HG03342 (cell line): ENCODE measurements at regions not wholly inside any gene's neighbourhood (a gene's known extent, or its start where the extent isn't known, plus 50 kb on each side); places are given as distances from the start of the nearest gene placed in this dataset.
"Not testable (repeated sequence)": the region's sequence is repeated elsewhere in the genome, so short reads cannot be mapped to it uniquely, and the experiment has no call there.

Experiments
- ATAC-seq: cut with Tn5 transposase; IDR thresholded peaks from one replicate; pipeline ENCODE4 v1.9.1; 2021; ENCODE audit warnings: mild to moderate bottlenecking, moderate library complexity; ENCODE audit not compliant: unreplicated experiment

GRCh38 chr2:88913280-88913679 is 221.8 kb downstream of the RPIA start:
- no peak for ATAC-seq

- ATAC-seq: no peak
Observed at GRCh38 chr2:88919087-88919738, 227.7 kb downstream of the RPIA start.

DNA sequence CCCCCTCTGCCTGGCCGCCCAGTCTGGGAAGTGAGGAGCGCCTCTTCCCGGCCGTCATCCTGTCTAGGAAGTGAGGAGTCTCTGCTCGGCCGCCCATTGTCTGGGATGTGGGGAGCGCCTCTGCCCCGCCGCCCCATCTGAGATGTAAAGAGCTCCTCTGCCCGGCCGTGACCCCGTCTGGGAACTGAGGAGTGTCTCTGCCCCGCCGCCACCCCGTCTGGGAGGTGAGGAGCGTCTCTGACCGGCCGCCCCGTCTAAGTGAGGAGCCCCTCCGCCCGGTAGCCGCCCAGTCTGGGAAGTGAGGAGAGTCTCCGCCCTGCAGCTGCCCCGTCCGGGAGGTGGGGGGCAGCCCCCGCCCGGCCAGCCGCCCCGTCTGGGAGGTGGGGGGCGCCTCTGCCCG is 228.9 kb downstream of the RPIA start:
- ATAC-seq: not testable (repeated sequence)

DNA sequence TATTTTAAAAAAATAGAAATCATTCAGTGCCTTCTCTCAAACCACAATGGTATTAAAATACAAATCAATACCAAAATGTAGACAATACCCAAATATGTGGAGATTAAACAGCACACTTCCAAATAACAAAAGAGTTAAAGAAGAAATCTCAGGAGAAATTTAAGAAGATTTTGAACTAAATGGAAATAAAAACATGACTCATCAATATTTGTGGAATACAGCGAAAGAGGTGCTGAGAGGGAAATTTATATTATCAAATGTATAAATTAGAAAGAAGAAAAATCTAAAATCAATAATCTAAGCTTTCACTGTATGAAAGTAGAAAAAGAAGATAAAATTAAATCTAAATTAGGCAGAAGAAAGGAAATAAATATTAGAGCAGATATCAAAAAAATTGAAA is 233.1 kb downstream of the RPIA start:
- no peak for ATAC-seq

DNA sequence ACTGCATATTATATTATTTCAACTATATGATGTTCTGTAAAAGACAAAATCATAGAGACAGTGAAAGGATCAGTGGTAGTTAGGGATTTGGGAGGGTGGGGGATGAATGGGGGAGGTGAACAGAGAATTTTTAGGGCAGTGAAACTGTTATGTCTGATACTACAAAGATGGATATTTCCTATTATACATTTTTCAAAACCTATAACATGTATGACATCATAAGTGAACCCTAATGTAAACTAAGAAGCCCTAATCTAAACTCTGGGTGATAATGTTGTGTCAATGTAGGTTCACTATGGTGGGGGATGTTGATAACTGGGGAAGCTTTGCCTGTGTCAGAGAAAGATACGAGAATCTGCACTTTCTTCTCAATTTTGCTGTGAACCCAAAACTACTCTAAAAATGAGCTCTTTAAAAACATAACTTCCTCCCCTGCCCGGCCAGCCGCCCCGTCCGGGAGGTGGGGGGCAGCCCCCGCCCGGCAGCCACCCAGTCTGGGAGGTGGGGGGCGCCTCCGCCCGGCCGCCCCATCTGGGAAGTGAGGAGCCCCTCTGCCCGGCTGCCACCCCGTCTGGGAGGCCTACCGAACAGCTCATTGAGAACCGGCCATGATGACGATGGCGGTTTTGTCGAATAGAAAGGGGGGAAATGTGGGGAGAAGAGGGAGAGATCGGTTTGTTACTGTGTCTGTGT is 234.4 kb downstream of the RPIA start:
- ATAC-seq: no peak

- no peak for ATAC-seq
Observed at GRCh38 chr2:88927128-88927527, 235.7 kb downstream of the RPIA start.

DNA sequence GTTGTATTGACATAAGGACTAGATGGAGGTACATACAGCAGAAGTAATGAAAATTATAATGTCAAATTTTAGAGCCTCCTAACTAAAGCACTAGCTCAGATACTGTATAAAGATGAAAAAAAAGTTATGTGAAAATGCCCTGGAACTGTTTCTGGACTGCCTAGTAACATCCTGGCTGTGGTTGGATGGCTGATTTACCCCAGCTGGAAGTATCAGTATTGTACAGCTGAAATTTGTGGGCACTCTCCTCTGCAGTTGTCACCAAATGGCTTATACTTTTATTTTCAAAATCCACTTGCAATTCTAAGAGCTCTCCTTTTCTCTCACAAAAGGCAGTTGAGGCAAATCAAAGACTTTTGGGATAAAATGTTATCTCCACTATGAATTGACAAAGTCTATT is 239.2 kb downstream of the RPIA start:
- no peak for ATAC-seq

DNA sequence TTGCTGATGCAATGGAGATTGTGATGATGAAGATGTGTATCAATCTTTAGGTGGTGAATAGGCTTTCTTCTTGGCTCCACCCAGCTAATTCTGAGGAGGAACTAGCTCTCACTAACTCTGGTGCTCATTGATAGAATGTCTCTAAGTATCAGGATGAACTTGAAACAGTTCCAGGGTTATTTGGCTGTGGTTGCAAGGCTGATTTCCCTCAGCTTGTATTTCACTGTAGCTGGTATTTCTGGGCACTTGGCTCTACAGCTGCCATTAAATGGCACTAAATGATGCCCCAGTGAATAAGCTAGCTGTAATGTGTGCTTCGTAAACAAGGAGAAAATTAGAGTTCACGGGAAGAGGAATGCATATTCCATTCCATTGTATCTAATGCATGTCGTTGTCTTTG is 241.2 kb downstream of the RPIA start:
- no peak for ATAC-seq

GRCh38 chr2:88933091-88933490 is 241.6 kb downstream of the RPIA start:
- no peak for ATAC-seq

DNA sequence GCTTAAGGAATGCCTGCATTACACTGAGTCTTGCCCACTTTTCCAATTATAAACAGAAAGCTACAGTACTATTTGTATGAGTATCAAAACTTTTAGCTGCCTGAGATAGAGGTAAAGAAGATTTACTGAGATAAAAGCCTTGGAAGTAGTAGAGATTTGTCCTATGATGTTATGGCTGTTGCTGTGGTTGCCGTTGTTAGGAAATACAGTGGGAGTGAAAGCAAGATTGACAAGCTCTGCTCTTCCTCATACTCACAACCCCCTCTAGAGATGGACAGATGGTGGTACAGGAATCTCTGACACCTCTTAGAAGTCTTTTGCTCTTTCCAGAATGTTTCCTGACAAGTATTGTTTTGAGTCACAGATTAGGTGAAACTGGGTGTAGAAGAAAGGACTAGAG is 242.5 kb downstream of the RPIA start:
- ATAC-seq: no peak

GRCh38 chr2:88941178-88941577 is 249.7 kb downstream of the RPIA start:
- ATAC-seq: not testable (repeated sequence)

- no peak for ATAC-seq
Observed at GRCh38 chr2:88942798-88943197, 251.3 kb downstream of the RPIA start.

DNA sequence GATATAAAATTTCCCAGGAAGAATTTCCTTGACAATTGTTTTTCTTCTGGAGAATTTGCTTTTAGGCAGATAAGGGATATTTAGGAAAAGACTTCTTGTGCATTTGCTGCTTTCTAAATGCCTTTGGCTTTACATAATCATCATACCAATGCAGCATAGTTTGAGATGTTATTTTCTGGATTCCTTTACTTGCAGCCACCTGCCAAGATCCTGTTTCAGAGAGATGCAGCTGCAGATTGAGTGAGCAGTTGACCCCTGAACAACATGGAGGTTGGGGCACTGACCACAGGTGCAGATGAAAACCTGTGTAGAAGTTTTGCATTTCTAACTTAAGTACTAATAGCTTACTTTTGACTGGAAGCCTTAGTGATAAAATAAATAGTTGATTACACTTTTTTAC is 257.9 kb downstream of the RPIA start:
- no peak for ATAC-seq

DNA sequence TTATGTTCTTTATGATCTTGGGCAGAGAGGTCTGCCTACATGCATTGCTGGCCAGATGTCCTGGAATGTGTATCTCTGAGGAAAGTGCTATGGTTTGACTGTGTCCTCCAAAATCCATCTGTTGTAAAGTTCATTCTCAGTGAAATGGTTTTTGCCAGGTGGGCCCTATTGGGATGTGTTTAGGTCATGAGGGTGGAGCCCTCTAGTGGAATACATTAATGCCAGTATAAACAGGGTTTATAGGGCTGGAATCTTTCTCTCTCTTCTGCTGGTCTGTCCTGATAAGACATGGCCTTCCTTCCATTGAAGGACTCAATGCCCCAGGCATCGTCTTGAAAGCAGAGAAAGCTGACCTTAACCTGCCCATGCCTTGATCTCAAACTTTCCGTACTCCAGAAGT is 258.5 kb downstream of the RPIA start:
- ATAC-seq: no peak

- ATAC-seq: no peak
Observed at GRCh38 chr2:88955607-88956006, 264.1 kb downstream of the RPIA start.

- no peak for ATAC-seq
Observed at GRCh38 chr2:88959480-88960204, 268.2 kb downstream of the RPIA start.

GRCh38 chr2:88961323-88961722 is 269.9 kb downstream of the RPIA start:
- not testable (repeated sequence) for ATAC-seq

DNA sequence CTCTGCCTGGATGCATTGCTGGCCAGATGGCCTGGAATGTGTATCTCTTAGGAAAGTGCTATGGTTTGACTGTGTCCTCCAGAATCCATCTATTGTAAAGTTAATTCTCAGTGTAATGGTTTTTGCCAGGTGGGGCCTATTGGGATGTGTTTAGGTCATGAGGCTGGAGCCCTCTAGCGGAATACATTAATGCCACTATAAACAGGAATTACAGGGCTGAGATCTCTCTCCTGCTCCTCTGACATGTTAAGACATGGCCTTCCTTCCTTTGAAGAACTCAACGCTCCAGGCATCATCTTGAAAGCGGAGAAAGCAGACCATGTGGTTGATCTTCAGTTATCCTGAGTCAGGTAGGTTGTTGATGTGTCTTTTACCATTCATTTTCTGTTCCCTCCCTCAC is 276.4 kb downstream of the RPIA start:
- ATAC-seq: no peak

DNA sequence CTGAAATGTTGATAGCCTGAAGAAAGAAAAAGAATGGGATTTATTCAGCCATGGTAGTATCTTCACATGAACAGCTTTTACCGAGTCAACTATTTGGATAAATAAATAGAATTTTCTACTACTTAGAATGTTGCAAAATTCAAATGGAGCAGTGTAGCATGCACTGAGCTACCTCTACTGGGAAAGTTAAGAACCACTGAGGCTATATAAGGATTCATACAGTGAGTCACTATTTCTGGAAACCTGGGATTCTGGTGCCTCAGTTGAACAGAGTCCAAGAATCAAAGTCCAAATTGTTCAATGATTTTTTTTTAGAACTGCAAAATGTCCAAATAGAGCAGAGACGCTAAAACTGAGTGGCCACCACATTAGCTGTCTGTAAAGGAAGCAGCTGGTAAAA is 286.5 kb downstream of the RPIA start:
- not testable (repeated sequence) for ATAC-seq

DNA sequence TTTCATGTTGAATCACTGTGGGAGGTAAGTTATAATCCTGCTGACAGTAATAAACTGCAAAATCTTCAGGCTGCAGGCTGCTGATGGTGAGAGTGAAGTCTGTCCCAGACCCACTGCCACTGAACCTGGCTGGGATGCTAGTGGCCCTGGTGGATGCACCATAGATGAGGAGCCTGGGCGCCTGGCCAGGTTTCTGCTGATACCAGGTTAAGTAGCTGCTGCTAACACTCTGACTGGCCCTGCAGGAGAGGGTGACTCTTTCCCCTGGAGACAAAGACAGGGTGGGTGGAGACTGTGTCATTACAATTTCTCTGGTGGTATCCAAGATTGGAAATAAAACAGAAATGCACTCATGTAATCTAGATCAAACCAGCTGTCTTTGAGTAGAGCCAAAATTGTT is 287.0 kb downstream of the RPIA start:
- ATAC-seq: not testable (repeated sequence)

DNA sequence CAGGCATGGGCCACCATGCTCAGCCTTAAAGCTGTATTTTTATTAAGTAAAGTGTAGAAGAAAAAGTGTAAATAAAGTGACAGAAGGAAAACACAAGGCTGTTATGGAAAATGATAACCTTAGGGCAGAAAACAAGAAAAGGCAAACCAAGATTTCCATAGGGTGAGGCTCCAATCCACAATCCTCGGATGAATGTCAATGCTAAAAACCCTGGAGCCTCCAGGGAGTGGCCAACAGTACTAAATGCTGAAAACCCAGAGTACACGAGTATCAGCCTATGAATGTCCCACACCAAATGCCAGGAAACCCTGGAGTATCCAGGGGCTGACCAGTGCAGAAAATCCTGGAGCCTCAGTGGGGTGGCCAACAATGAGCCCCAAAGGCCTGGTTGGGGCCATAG is 292.6 kb downstream of the RPIA start:
- ATAC-seq: not testable (repeated sequence)

DNA sequence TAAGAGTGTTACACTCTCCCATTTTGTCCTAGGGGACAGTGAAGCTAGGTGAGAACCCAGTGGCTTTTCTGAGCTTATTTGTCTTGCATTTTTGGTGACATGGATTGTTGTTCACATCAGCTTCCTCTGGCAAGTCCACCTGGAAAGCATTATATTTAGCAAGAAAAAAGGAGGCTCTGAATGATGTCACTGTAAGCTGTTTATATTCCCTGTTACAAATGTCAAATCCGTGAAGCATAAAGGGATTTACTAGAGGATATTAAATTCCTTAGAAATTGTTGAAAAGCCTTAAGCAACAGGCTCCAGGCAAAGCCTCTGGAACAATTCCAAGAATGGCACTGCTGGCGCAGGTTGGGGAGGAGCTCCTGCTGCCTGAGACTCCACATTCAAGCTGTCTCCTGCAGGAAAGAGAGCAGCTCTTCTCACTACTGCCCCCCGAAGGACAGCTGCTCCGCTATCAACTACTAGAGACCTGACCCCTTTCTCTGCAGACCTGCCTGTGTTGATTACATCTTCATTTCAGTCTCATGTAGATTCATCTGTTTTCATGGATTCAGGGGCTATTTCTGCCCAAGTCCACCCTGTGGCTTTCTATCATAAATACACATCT is 295.4 kb downstream of the RPIA start:
- ATAC-seq: not testable (repeated sequence)
